ENCODE measurements at regions not wholly inside any gene's neighbourhood (a gene's known extent, or its start where the extent isn't known, plus 50 kb on each side); places are given as distances from the start of the nearest gene placed in this dataset.
"Not testable (repeated sequence)": the region's sequence is repeated elsewhere in the genome, so short reads cannot be mapped to it uniquely, and the experiment has no call there.

- no peak for ATAC-seq
- Mint-ChIP-seq H3K36me3 (no peaks in the 10 kb centered on the region), H3K27ac (no peak overlapping the region), H3K9me3 (peaks cover under 1 to 5% of the 10 kb centered on the region in 2 donors)
- no peak for DNase-seq (ENCODE audit: low spot score in 2 of 2)
Observed at GRCh38 chr17:27083408-27084185, 210.3 kb upstream of the WSB1 start.

GRCh38 chr17:27085517-27085916 is 208.4 kb upstream of the WSB1 start:
- Mint-ChIP-seq H3K27ac (no peak overlapping the region), H3K9me3 (peaks cover 13% of the 10 kb centered on the region in 2 donors), H3K36me3 (peaks cover 0 to 9% of the 10 kb centered on the region in 2 donors)
- ATAC-seq (no peak), DNase-seq (ENCODE audit: low spot score in 2 of 2) (no peak)

- Mint-ChIP-seq H3K27ac (no peak overlapping the region), H3K36me3 (peaks cover 0 to 9% of the 10 kb centered on the region in 2 donors), H3K9me3 (peaks cover 13% of the 10 kb centered on the region in 2 donors)
- DNase-seq (ENCODE audit: low spot score in 2 of 2) (no peak), ATAC-seq (no peak)
Observed at GRCh38 chr17:27086526-27086925, 207.4 kb upstream of the WSB1 start.

- Mint-ChIP-seq H3K9me3 (peaks cover 13% of the 10 kb centered on the region in 2 donors), H3K36me3 (peaks cover 0 to 9% of the 10 kb centered on the region in 2 donors), H3K27ac (no peak overlapping the region)
- DNase-seq (ENCODE audit: low spot score in 2 of 2) (no peak), ATAC-seq (no peak)
Observed at GRCh38 chr17:27087935-27088766, 205.8 kb upstream of the WSB1 start.

- peaks cover 8 to 13% of the 10 kb centered on the region in 2 donors for H3K9me3 Mint-ChIP-seq
- ATAC-seq (no peak), DNase-seq (ENCODE audit: low spot score in 2 of 2) (no peak)
- peaks cover 0 to 9% of the 10 kb centered on the region in 2 donors for H3K36me3 Mint-ChIP-seq
- H3K27ac Mint-ChIP-seq: no peak overlapping the region
Observed at GRCh38 chr17:27088767-27089078, 205.2 kb upstream of the WSB1 start.

GRCh38 chr17:27089079-27089928 is 204.6 kb upstream of the WSB1 start:
- H3K36me3 Mint-ChIP-seq; ATAC-seq; H3K27ac Mint-ChIP-seq; DNase-seq (ENCODE audit: low spot score in 2 of 2): not testable (repeated sequence)
- peaks cover 7 to 13% of the 10 kb centered on the region in 2 donors for H3K9me3 Mint-ChIP-seq

GRCh38 chr17:27089929-27090247 is 204.0 kb upstream of the WSB1 start:
- DNase-seq (ENCODE audit: low spot score in 2 of 2): no peak
- Mint-ChIP-seq H3K9me3 (peaks cover 7 to 13% of the 10 kb centered on the region in 2 donors), H3K36me3 (peaks cover 0 to 9% of the 10 kb centered on the region in 2 donors), H3K27ac (no peak overlapping the region)
- ATAC-seq: no peak

GRCh38 chr17:27090450-27091042 is 203.4 kb upstream of the WSB1 start:
- H3K36me3 Mint-ChIP-seq; H3K27ac Mint-ChIP-seq; ATAC-seq; DNase-seq (ENCODE audit: low spot score in 2 of 2): not testable (repeated sequence)
- H3K9me3 Mint-ChIP-seq: peaks cover 7 to 13% of the 10 kb centered on the region in 2 donors

- H3K27ac Mint-ChIP-seq: no peak overlapping the region
- H3K9me3 Mint-ChIP-seq: peaks cover 7 to 13% of the 10 kb centered on the region in 2 donors
- ATAC-seq (no peak), DNase-seq (ENCODE audit: low spot score in 2 of 2) (no peak)
- peaks cover 0 to 9% of the 10 kb centered on the region in 2 donors for H3K36me3 Mint-ChIP-seq
Observed at GRCh38 chr17:27091043-27091497, 202.8 kb upstream of the WSB1 start.

- not testable (repeated sequence) for DNase-seq (ENCODE audit: low spot score in 2 of 2); ATAC-seq; H3K27ac Mint-ChIP-seq; H3K36me3 Mint-ChIP-seq; H3K9me3 Mint-ChIP-seq
Observed at GRCh38 chr17:27094179-27094578, 199.7 kb upstream of the WSB1 start.

- not testable (repeated sequence) for DNase-seq (ENCODE audit: low spot score in 2 of 2); H3K9me3 Mint-ChIP-seq; H3K36me3 Mint-ChIP-seq; ATAC-seq; H3K27ac Mint-ChIP-seq
Observed at GRCh38 chr17:27095821-27096220, 198.1 kb upstream of the WSB1 start.

- H3K27ac Mint-ChIP-seq; H3K9me3 Mint-ChIP-seq; H3K36me3 Mint-ChIP-seq; DNase-seq (ENCODE audit: low spot score in 2 of 2); ATAC-seq: not testable (repeated sequence)
Observed at GRCh38 chr17:27099266-27099665, 194.6 kb upstream of the WSB1 start.

GRCh38 chr17:27104605-27105221 is 189.2 kb upstream of the WSB1 start:
- not testable (repeated sequence) for DNase-seq (ENCODE audit: low spot score in 2 of 2); H3K27ac Mint-ChIP-seq; H3K9me3 Mint-ChIP-seq; ATAC-seq; H3K36me3 Mint-ChIP-seq

- ATAC-seq (no peak), DNase-seq (ENCODE audit: low spot score in 2 of 2) (no peak)
- H3K27ac Mint-ChIP-seq: no peak overlapping the region
Observed at GRCh38 chr17:27105636-27106035, 188.3 kb upstream of the WSB1 start.

GRCh38 chr17:27106347-27106981 is 187.4 kb upstream of the WSB1 start:
- Mint-ChIP-seq H3K9me3 (peaks cover 0 to 4% of the 10 kb centered on the region in 2 donors), H3K36me3 (no peaks in the 10 kb centered on the region), H3K27ac (no peak overlapping the region)
- DNase-seq (ENCODE audit: low spot score in 2 of 2): no peak
- no peak for ATAC-seq

More at GRCh38 chr17:27105636-27106035, 188.3 kb upstream of the WSB1 start:
- no peaks in the 10 kb centered on the region for H3K36me3 Mint-ChIP-seq
- peaks cover 0 to 4% of the 10 kb centered on the region in 2 donors for H3K9me3 Mint-ChIP-seq

- Mint-ChIP-seq H3K36me3 (no peaks in the 10 kb centered on the region), H3K27ac (no peak overlapping the region), H3K9me3 (peaks cover 0 to 4% of the 10 kb centered on the region in 2 donors)
- DNase-seq (ENCODE audit: low spot score in 2 of 2) (no peak), ATAC-seq (no peak)
Observed at GRCh38 chr17:27106982-27107360, 186.9 kb upstream of the WSB1 start.
